Activated naive CD4-positive, alpha-beta T cell treated with anti-CD3 and anti-CD28 coated beads for 36 hours (primary cell): ENCODE measurements at regions not wholly inside any gene's neighbourhood (a gene's known extent, or its start where the extent isn't known, plus 50 kb on each side); places are given as distances from the start of the nearest gene placed in this dataset.

ENCODE experiments used
- CTCF ChIA-PET: fragments of 350-600 bp; sonication (Branson Sonifier 250); formaldehyde crosslinking; loops from one replicate; lab custom pipeline; 2021; ENCODE audit warnings: antibody characterized with exemption; lab: Charles Lee
- DNase-seq: peaks from one replicate; pipeline ENCODE4 v3.0.0-alpha.2; 2020
- H3K27ac Mint-ChIP-seq: one replicate; pipeline ENCODE4 v1.8.0; 2021; ENCODE audit warnings: mild to moderate bottlenecking, mixed read lengths
- H3K27me3 Mint-ChIP-seq: one replicate; pipeline ENCODE4 v1.8.0; 2021; ENCODE audit warnings: low read depth, mixed read lengths
- H3K36me3 Mint-ChIP-seq: one replicate; pipeline ENCODE4 v1.8.0; 2021; ENCODE audit warnings: low read depth, mixed read lengths
- H3K4me1 Mint-ChIP-seq: one replicate; pipeline ENCODE4 v1.8.0; 2021; ENCODE audit warnings: low read depth, mixed read lengths
- H3K4me3 Mint-ChIP-seq: one replicate; pipeline ENCODE4 v1.8.0; 2021; ENCODE audit warnings: mild to moderate bottlenecking, moderate library complexity, mixed read lengths
- H3K9me3 Mint-ChIP-seq: one replicate; pipeline ENCODE4 v1.8.0; 2021; ENCODE audit warnings: mixed read lengths
- intact Hi-C: fragments of 100-400 bp; cut with micrococcal nuclease; formaldehyde crosslinking; loops from one replicate; pipeline ENCODE4 v1.15.1; 2023

- Mint-ChIP-seq H3K27ac (no peak overlapping the region), H3K4me1 (peaks cover 21% of the 10 kb centered on the region), H3K27me3 (peaks cover 4% of the 10 kb centered on the region), H3K9me3 (peaks cover 14% of the 10 kb centered on the region), H3K4me3 (no peak overlapping the region), H3K36me3 (peaks cover 2% of the 10 kb centered on the region)
- intact Hi-C loops: loop anchor here (5.0 kb wide), 1 partner anchor 173 kb away; no protein-coding TSS in a partner anchor
- DNase-seq: no peak
- CTCF ChIA-PET: interaction anchor here (0.6 kb wide), 1 partner anchor 1128 kb away, joined by 3 read pairs; no protein-coding TSS in a partner anchor
Observed at GRCh38 chr2:143875295-143876233, 644.4 kb downstream of the ZEB2 start.

GRCh38 chr2:143873886-143874285 lies 646.0 kb downstream of the ZEB2 start:
- peaks cover 21% of the 10 kb centered on the region for H3K9me3 Mint-ChIP-seq
- H3K36me3 Mint-ChIP-seq: peaks cover 2% of the 10 kb centered on the region
- H3K27ac Mint-ChIP-seq: no peak overlapping the region
- intact Hi-C loops: no loop called here
- peaks cover 2% of the 10 kb centered on the region for H3K27me3 Mint-ChIP-seq
- DNase-seq: no peak
- H3K4me3 Mint-ChIP-seq: no peak overlapping the region
- peaks cover 21% of the 10 kb centered on the region for H3K4me1 Mint-ChIP-seq
- CTCF ChIA-PET: no interaction called here

GRCh38 chr2:143870696-143871095 lies 649.2 kb downstream of the ZEB2 start:
- CTCF ChIA-PET: no interaction called here
- H3K9me3 Mint-ChIP-seq: peaks cover 22% of the 10 kb centered on the region
- peaks cover 4% of the 10 kb centered on the region for H3K27me3 Mint-ChIP-seq
- peaks cover 2% of the 10 kb centered on the region for H3K36me3 Mint-ChIP-seq
- DNase-seq: no peak
- no peak overlapping the region for H3K27ac Mint-ChIP-seq
- H3K4me1 Mint-ChIP-seq: peaks cover 5% of the 10 kb centered on the region
- no peak overlapping the region for H3K4me3 Mint-ChIP-seq
- intact Hi-C loops: no loop called here

DNA sequence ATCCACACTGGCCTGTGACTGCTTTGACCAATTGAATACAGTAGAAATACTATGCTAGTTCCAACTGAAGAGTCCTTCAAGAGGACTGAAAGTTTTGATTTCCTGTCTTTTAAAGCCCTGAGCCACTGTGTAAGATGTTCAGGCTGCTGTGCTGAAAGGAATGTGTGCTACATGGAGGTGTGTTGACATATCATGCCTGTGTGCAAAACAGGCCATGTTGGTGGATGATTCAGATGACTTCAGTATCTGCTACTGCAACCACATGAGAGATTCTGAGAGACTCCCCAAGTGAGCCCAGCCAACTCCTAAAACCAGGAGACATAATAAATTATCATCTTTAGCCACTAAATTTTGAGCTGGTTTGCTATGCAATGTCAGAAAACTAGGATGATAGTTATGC lies 662.9 kb downstream of the ZEB2 start:
- Mint-ChIP-seq H3K4me3 (no peak overlapping the region), H3K36me3 (no peaks in the 10 kb centered on the region), H3K27ac (no peak overlapping the region), H3K4me1 (no peaks in the 10 kb centered on the region), H3K9me3 (no peaks in the 10 kb centered on the region), H3K27me3 (peaks cover 8% of the 10 kb centered on the region)
- DNase-seq: no peak
- CTCF ChIA-PET: no interaction called here
- intact Hi-C loops: no loop called here

GRCh38 chr2:143852759-143853158 lies 667.2 kb downstream of the ZEB2 start:
- Mint-ChIP-seq H3K27me3 (peaks cover 27% of the 10 kb centered on the region), H3K27ac (no peak overlapping the region), H3K4me1 (no peaks in the 10 kb centered on the region), H3K9me3 (no peaks in the 10 kb centered on the region), H3K36me3 (no peaks in the 10 kb centered on the region), H3K4me3 (no peak overlapping the region)
- CTCF ChIA-PET: interaction anchor here (0.6 kb wide), 1 partner anchor 1660 kb away, joined by 3 read pairs; no protein-coding TSS in a partner anchor
- intact Hi-C loops: no loop called here
- DNase-seq: peak; percentile 23

- intact Hi-C loops: no loop called here
- DNase-seq: no peak
- H3K9me3 Mint-ChIP-seq: no peaks in the 10 kb centered on the region
- no peak overlapping the region for H3K27ac Mint-ChIP-seq
- no peak overlapping the region for H3K4me3 Mint-ChIP-seq
- CTCF ChIA-PET: no interaction called here
- H3K4me1 Mint-ChIP-seq: no peaks in the 10 kb centered on the region
- H3K27me3 Mint-ChIP-seq: peaks cover 45% of the 10 kb centered on the region
- H3K36me3 Mint-ChIP-seq: no peaks in the 10 kb centered on the region
Observed at GRCh38 chr2:143850084-143850483, 669.8 kb downstream of the ZEB2 start.

GRCh38 chr2:143847257-143847656 lies 672.7 kb downstream of the ZEB2 start:
- no peak overlapping the region for H3K4me3 Mint-ChIP-seq
- H3K9me3 Mint-ChIP-seq: no peaks in the 10 kb centered on the region
- no peak overlapping the region for H3K27ac Mint-ChIP-seq
- no peaks in the 10 kb centered on the region for H3K36me3 Mint-ChIP-seq
- CTCF ChIA-PET: no interaction called here
- DNase-seq: no peak
- H3K4me1 Mint-ChIP-seq: no peaks in the 10 kb centered on the region
- intact Hi-C loops: no loop called here
- H3K27me3 Mint-ChIP-seq: peaks cover 41% of the 10 kb centered on the region

DNA sequence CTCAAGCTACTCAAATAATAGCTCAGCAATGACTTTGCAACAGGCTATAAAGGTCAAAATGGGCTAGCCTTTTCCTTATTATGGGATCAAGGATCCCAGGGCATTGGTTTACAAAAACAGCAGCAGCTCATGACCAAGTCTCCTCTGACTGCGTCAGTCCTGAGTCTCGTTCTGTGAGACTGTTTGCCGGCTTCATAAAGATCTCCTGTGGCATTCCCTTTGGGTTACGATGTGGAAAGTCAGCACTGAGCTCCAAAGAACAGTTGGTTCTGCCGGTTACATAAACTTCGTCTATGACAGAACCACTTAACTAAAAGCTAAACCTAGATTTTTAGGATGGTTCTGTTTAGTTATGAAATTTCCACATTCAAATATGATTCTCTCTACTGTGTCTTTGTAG lies 674.9 kb downstream of the ZEB2 start:
- intact Hi-C loops: no loop called here
- no peaks in the 10 kb centered on the region for H3K36me3 Mint-ChIP-seq
- no peak overlapping the region for H3K27ac Mint-ChIP-seq
- no peaks in the 10 kb centered on the region for H3K4me1 Mint-ChIP-seq
- peaks cover 36% of the 10 kb centered on the region for H3K27me3 Mint-ChIP-seq
- CTCF ChIA-PET: interaction anchor here (0.6 kb wide), 1 partner anchor 99 kb away, joined by 9 read pairs; no protein-coding TSS in a partner anchor
- H3K4me3 Mint-ChIP-seq: no peak overlapping the region
- no peak for DNase-seq
- no peaks in the 10 kb centered on the region for H3K9me3 Mint-ChIP-seq

DNA sequence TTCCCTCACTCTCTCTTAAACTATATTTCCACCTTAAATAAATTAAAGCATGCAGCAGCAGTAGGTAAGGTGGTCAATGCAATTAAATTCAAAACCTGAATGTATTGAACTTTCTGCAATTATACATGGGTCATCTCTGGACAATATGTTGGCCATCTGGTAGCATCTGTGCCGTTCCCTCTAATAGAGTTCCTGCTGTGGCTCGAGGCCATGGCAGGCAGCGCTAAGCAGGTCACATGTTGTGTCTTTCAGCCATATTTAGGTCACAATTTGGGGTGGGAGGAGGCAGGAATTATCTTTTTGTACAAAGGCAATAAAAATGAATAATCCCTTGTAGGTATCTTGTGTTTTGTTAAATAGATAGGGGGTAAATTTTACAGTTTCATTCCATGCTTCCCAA lies 676.2 kb downstream of the ZEB2 start:
- intact Hi-C loops: no loop called here
- H3K36me3 Mint-ChIP-seq: no peaks in the 10 kb centered on the region
- H3K27me3 Mint-ChIP-seq: peaks cover 31% of the 10 kb centered on the region
- no peak for DNase-seq
- H3K27ac Mint-ChIP-seq: no peak overlapping the region
- no peaks in the 10 kb centered on the region for H3K4me1 Mint-ChIP-seq
- CTCF ChIA-PET: no interaction called here
- H3K4me3 Mint-ChIP-seq: no peak overlapping the region
- no peaks in the 10 kb centered on the region for H3K9me3 Mint-ChIP-seq

DNA sequence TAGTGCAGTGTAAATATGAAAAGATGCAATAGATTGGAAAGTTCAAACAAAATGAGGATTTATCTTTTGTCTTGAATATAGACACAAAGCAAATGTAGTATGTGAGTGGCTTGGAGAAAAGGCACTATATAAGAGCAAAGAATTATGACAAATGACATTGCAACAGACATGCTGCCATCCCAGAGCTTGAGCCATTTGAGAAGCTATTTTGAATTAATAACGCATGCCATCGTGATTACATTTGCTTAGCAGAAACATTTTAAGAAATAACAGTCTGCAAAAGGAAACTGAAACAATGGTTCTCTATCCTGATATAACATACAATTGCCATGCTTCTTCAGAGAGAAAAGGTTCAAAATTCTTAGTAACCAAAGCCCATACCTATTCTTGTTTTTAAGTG lies 677.1 kb downstream of the ZEB2 start:
- DNase-seq: no peak
- no peak overlapping the region for H3K4me3 Mint-ChIP-seq
- CTCF ChIA-PET: no interaction called here
- no peaks in the 10 kb centered on the region for H3K36me3 Mint-ChIP-seq
- no peaks in the 10 kb centered on the region for H3K9me3 Mint-ChIP-seq
- intact Hi-C loops: no loop called here
- no peaks in the 10 kb centered on the region for H3K4me1 Mint-ChIP-seq
- H3K27ac Mint-ChIP-seq: no peak overlapping the region
- peaks cover 29% of the 10 kb centered on the region for H3K27me3 Mint-ChIP-seq

DNA sequence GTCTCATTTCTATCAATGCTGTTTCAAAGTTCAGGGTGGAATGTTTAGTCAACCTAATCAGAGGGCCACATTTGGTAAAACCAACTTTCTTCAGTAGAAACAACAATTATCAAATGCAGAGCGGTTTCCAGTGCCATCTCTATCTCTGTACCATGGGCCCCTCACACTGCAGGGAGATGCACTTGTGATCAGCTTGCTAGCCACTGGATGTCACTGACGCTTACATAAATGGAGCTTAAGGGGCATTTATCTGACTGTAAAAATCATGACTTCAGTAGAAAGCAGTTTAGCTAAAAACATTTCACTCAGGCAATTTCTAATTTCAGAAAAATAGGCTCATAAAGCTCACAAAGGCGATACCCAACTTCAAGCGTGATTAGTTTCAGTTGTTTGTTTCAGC lies 678.0 kb downstream of the ZEB2 start:
- no peaks in the 10 kb centered on the region for H3K9me3 Mint-ChIP-seq
- CTCF ChIA-PET: no interaction called here
- no peak overlapping the region for H3K4me3 Mint-ChIP-seq
- H3K4me1 Mint-ChIP-seq: no peaks in the 10 kb centered on the region
- H3K27ac Mint-ChIP-seq: no peak overlapping the region
- peaks cover 24% of the 10 kb centered on the region for H3K27me3 Mint-ChIP-seq
- intact Hi-C loops: no loop called here
- H3K36me3 Mint-ChIP-seq: no peaks in the 10 kb centered on the region
- no peak for DNase-seq

DNA sequence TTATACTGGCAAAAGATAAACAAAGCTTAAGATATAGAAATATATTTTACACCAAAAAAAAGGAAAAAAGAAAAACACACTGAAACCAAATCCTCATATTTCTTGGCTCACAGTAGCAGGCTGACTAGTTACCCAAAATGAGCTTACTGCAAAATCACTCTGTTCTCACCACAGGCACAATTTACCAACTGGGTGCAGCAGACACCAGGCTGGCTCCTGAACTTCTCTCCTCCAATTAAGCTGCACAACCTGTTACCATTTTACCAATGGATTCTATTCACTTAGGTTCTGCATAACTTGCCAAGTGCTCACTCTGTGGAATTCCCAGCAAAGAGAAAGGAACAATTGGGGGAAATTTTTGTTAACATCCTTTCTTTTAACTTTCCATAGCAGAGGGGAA lies 679.3 kb downstream of the ZEB2 start:
- intact Hi-C loops: no loop called here
- Mint-ChIP-seq H3K4me3 (no peak overlapping the region), H3K36me3 (no peaks in the 10 kb centered on the region), H3K27ac (no peak overlapping the region), H3K9me3 (no peaks in the 10 kb centered on the region), H3K27me3 (peaks cover 16% of the 10 kb centered on the region), H3K4me1 (no peaks in the 10 kb centered on the region)
- DNase-seq: no peak
- CTCF ChIA-PET: no interaction called here

DNA sequence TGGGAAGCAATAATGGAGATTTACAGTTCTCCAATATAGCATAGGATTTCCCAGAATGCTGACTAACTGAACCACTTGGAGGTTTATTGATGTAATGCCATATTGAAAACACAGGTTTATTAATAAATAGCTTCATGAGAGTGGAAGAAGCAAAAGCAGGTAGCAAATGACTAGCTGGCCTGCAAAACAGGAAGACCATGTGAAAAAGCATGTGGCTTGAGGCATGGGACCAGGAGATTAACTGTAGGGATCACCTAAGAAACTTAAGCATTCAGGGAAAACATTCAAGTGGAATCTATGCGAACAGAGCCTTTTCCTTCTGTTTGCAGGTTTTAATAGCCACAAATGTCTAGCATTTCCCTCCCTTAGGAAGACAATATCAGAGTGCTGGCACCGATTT lies 679.7 kb downstream of the ZEB2 start:
- H3K4me1 Mint-ChIP-seq: no peaks in the 10 kb centered on the region
- intact Hi-C loops: no loop called here

More for the DNA sequence above, 679.7 kb downstream of the ZEB2 start:
- Mint-ChIP-seq H3K27ac (no peak overlapping the region), H3K36me3 (no peaks in the 10 kb centered on the region), H3K27me3 (peaks cover 13% of the 10 kb centered on the region), H3K9me3 (no peaks in the 10 kb centered on the region), H3K4me3 (no peak overlapping the region)
- no peak for DNase-seq
- CTCF ChIA-PET: no interaction called here
